ENCODE measurements at regions not wholly inside any gene's neighbourhood (a gene's known extent, or its start where the extent isn't known, plus 50 kb on each side); places are given as distances from the start of the nearest gene placed in this dataset.
"Not testable (repeated sequence)": the region's sequence is repeated elsewhere in the genome, so short reads cannot be mapped to it uniquely, and the experiment has no call there.

DNA sequence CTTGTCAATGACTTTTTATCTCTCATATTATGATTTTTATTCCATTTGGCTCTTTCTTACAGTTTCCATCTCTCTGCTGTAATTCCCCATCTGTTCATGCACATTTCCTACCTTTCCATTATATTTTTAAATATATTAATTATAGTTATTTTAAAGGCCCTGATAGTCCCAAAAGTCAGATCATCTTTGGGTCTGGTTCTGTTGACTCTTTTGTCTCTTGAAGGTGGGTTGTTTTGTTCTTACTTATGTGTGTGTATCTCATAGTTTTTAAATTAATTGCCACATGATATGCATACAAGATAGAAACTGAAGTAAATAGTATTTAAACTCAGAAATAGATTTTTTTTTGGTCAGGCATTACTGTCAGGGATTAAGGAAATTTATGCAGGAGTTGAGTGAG is 178.0 kb upstream of the AJAP1 start:
- H3K4me3 Mint-ChIP-seq = no peak overlapping the region
- peaks cover 3% of the 10 kb centered on the region for H3K27me3 Mint-ChIP-seq
- no peaks in the 10 kb centered on the region for H3K4me1 Mint-ChIP-seq
- peaks cover 1% of the 10 kb centered on the region for H3K36me3 Mint-ChIP-seq
- peaks cover 0 to 8% (median 4%) of the 10 kb centered on the region in 3 donors for H3K9me3 Mint-ChIP-seq
- H3K27ac Mint-ChIP-seq = no peak overlapping the region

- Mint-ChIP-seq H3K4me3 (no peak overlapping the region), H3K4me1 (no peaks in the 10 kb centered on the region), H3K36me3 (peaks cover 1% of the 10 kb centered on the region), H3K9me3 (peaks cover 0 to 3% (median 2%) of the 10 kb centered on the region in 3 donors), H3K27me3 (peaks cover 5% of the 10 kb centered on the region), H3K27ac (no peak overlapping the region)
Observed at GRCh38 chr1:4481451-4481850, 173.0 kb upstream of the AJAP1 start.

DNA sequence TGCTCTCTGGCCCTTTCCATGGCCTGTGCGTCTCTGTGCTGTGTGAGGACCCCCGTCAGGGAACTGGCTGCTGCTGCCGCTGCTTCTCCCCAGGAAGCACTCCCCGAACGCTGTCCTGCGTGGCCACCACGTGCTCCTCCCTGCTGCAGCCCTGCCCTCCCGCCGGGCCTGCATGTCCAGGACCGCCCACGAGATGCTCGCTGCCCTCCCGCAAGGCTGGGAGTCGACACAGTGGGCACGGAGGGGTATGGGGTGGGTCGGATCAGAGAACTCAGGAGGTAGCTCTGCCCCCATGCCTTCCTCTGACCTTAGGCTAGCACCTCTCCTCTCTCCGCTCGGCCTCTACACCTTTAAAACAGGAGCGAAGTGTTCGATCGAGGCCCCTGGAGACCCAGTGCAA is 171.9 kb upstream of the AJAP1 start:
- Mint-ChIP-seq H3K27ac (no peak overlapping the region), H3K4me1 (no peaks in the 10 kb centered on the region), H3K4me3 (no peak overlapping the region), H3K36me3 (peaks cover 1% of the 10 kb centered on the region), H3K9me3 (peaks cover 0 to 4% (median 3%) of the 10 kb centered on the region in 3 donors), H3K27me3 (peaks cover 5% of the 10 kb centered on the region)

DNA sequence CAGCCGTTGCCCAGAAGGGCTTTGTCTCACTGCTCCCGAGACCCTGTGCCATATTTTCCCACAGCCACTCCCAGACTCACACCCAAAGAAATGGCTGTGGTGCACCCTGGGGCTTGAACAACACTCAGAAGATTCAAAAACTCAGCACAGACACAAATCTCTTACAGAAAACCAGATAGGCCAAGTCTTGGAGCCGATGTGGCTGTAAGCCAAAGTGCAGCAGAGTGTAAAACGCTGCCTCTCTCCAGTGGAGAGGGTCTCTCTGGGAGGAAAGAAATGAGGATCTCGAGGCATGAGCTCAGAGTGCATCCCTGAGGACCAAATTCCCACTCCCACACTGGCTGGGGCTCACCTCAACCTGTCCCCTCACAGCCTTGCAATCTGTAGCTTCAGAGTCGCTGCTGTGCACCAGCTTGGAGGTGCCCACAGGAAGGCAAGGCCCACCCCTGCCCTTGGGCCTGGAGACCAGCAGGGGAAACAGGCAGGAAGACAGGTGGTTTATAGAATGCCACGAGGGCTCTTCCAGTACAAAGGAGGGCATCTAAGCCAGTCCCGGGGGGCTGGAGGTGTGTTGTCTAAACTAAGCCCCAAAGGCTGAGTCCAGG is 171.3 kb upstream of the AJAP1 start:
- Mint-ChIP-seq H3K9me3 (peaks cover 0 to 4% (median 3%) of the 10 kb centered on the region in 3 donors), H3K36me3 (peaks cover 1% of the 10 kb centered on the region), H3K27me3 (peaks cover 5% of the 10 kb centered on the region), H3K4me1 (no peaks in the 10 kb centered on the region), H3K27ac (no peak overlapping the region), H3K4me3 (no peak overlapping the region)

DNA sequence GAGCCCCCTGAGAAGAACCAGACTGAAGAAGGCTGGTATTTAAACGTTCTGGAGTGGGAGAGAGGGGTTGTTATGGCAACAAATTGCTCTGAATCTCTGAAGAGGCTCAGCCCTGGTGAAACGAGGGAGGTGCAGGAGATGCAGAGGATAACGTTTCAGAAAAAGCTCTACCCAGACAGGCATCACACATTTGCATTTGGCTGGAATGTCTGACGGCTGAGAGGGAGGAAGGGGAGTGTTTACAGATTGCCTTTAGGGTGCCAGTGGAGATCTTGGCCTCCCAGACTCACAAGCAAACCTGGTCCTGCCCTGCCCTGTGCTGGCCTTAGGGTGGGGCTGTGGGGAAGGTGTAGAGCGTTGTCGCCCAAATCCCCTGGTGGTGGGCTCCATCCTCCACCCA is 169.0 kb upstream of the AJAP1 start:
- H3K4me3 Mint-ChIP-seq = no peak overlapping the region
- peaks cover 0 to 6% (median 2%) of the 10 kb centered on the region in 3 donors for H3K4me1 Mint-ChIP-seq
- no peak overlapping the region for H3K27ac Mint-ChIP-seq
- peaks cover 0 to 2% (median 0%) of the 10 kb centered on the region in 3 donors for H3K9me3 Mint-ChIP-seq
- peaks cover 5% of the 10 kb centered on the region for H3K27me3 Mint-ChIP-seq
- peaks cover 1% of the 10 kb centered on the region for H3K36me3 Mint-ChIP-seq

GRCh38 chr1:4485878-4486277 is 168.5 kb upstream of the AJAP1 start:
- H3K36me3 Mint-ChIP-seq = peaks cover 3% of the 10 kb centered on the region
- no peak overlapping the region for H3K4me3 Mint-ChIP-seq
- peaks cover 5% of the 10 kb centered on the region for H3K27me3 Mint-ChIP-seq
- peaks cover 0 to 6% (median 2%) of the 10 kb centered on the region in 3 donors for H3K4me1 Mint-ChIP-seq
- H3K27ac Mint-ChIP-seq = no peak overlapping the region
- peaks cover 1 to 4% (median 1%) of the 10 kb centered on the region in 3 donors for H3K9me3 Mint-ChIP-seq

- H3K9me3 Mint-ChIP-seq = peaks cover 2 to 6% (median 4%) of the 10 kb centered on the region in 3 donors
Observed at GRCh38 chr1:4486408-4487120, 167.8 kb upstream of the AJAP1 start.

DNA sequence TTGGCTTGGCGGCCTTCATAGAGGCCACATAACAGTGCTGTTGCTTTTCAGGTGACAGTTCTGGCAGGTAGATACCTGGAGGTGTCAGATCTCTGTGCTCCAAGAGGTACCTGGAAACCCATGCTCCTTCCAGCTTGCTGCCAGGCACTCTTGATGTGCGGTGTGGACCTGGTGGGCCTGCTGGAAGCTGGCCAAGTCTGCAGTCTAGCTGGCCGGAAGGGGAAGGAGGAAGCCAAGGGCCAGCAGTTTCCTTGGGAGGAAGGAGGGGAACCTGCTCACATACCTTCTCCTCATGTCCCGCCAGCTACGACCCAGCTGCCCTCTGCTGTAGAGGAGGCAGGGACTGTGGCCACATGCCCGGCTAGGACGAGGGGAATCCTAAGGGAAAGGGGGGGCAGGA is 166.4 kb upstream of the AJAP1 start:
- peaks cover 2 to 7% (median 4%) of the 10 kb centered on the region in 3 donors for H3K9me3 Mint-ChIP-seq
- no peak overlapping the region for H3K4me3 Mint-ChIP-seq
- H3K4me1 Mint-ChIP-seq = peaks cover 0 to 6% (median 2%) of the 10 kb centered on the region in 3 donors
- H3K27ac Mint-ChIP-seq = no peak overlapping the region
- H3K27me3 Mint-ChIP-seq = peaks cover 8% of the 10 kb centered on the region
- H3K36me3 Mint-ChIP-seq = peaks cover 6% of the 10 kb centered on the region

More at GRCh38 chr1:4486408-4487120, 167.8 kb upstream of the AJAP1 start:
- H3K27ac Mint-ChIP-seq = no peak overlapping the region
- peaks cover 6% of the 10 kb centered on the region for H3K36me3 Mint-ChIP-seq
- peaks cover 8% of the 10 kb centered on the region for H3K27me3 Mint-ChIP-seq
- peaks cover 0 to 6% (median 2%) of the 10 kb centered on the region in 3 donors for H3K4me1 Mint-ChIP-seq
- no peak overlapping the region for H3K4me3 Mint-ChIP-seq

DNA sequence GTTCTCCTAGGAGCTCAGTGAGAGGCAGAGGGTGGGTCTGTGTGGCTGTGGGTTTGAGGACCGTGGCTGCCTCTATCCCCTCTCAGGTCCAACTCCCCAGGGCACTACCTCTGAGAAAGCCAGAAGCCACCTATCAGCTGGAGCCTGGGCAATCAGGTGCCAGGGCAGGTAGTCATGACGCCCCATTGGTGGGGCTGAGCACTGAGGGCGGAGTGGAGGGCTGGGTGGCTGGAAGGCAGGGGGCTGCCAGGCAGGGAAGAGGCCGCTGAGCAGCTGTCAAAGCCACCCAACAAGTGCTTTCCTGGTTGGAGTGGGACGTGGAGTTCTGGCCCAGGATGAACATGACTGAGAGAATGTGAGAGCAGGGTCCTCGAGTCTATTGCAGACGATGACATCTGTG is 164.9 kb upstream of the AJAP1 start:
- H3K36me3 Mint-ChIP-seq = peaks cover 6% of the 10 kb centered on the region
- H3K4me1 Mint-ChIP-seq = peaks cover 0 to 6% (median 2%) of the 10 kb centered on the region in 3 donors
- no peak overlapping the region for H3K4me3 Mint-ChIP-seq
- H3K27ac Mint-ChIP-seq = no peak overlapping the region
- peaks cover 12% of the 10 kb centered on the region for H3K27me3 Mint-ChIP-seq
- peaks cover 2 to 7% (median 4%) of the 10 kb centered on the region in 3 donors for H3K9me3 Mint-ChIP-seq

GRCh38 chr1:4489992-4490391 is 164.4 kb upstream of the AJAP1 start:
- not testable (repeated sequence) for H3K36me3 Mint-ChIP-seq, H3K27me3 Mint-ChIP-seq, H3K27ac Mint-ChIP-seq, H3K4me3 Mint-ChIP-seq, H3K4me1 Mint-ChIP-seq, H3K9me3 Mint-ChIP-seq

GRCh38 chr1:4494027-4494426 is 160.4 kb upstream of the AJAP1 start:
- Mint-ChIP-seq H3K4me3 (no peak overlapping the region), H3K27ac (no peak overlapping the region), H3K27me3 (peaks cover 8% of the 10 kb centered on the region), H3K36me3 (peaks cover 4% of the 10 kb centered on the region), H3K4me1 (peaks cover 0 to 6% (median 2%) of the 10 kb centered on the region in 3 donors), H3K9me3 (peaks cover 2 to 4% (median 4%) of the 10 kb centered on the region in 3 donors)

- Mint-ChIP-seq H3K27ac (no peak overlapping the region), H3K4me3 (no peak overlapping the region), H3K4me1 (peaks cover 0 to 5% (median 2%) of the 10 kb centered on the region in 3 donors), H3K9me3 (peaks cover 3 to 7% (median 4%) of the 10 kb centered on the region in 3 donors), H3K36me3 (peaks cover 4% of the 10 kb centered on the region), H3K27me3 (peaks cover 8% of the 10 kb centered on the region)
Observed at GRCh38 chr1:4494558-4494957, 159.9 kb upstream of the AJAP1 start.

DNA sequence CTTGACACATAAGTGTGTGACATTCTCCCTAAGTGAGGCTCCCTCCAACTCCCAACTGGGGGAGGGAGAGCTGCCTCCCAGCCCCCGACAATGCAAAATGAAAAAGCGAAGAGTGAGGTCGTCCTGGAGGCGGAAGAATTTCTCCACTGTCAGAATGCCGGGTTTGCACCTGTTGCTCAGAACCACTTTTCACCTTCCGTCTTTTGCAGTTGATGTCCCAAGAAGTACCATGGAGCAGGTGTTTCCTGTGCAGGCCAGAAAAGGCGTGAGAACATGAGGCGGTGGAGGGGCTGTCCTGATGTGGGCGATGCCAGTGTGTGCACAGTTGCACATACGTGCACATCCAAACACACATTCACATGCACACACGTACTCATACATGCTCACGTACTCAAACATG is 158.6 kb upstream of the AJAP1 start:
- H3K4me1 Mint-ChIP-seq = no peaks in the 10 kb centered on the region
- H3K27me3 Mint-ChIP-seq = peaks cover 8% of the 10 kb centered on the region
- H3K36me3 Mint-ChIP-seq = peaks cover 4% of the 10 kb centered on the region
- H3K4me3 Mint-ChIP-seq = no peak overlapping the region
- peaks cover 4 to 7% (median 5%) of the 10 kb centered on the region in 3 donors for H3K9me3 Mint-ChIP-seq
- no peak overlapping the region for H3K27ac Mint-ChIP-seq

GRCh38 chr1:4500441-4500840 is 154.0 kb upstream of the AJAP1 start:
- H3K27me3 Mint-ChIP-seq = peaks cover 2% of the 10 kb centered on the region
- H3K4me1 Mint-ChIP-seq = no peaks in the 10 kb centered on the region
- no peak overlapping the region for H3K4me3 Mint-ChIP-seq
- no peak overlapping the region for H3K27ac Mint-ChIP-seq
- peaks cover 2 to 3% (median 3%) of the 10 kb centered on the region in 3 donors for H3K9me3 Mint-ChIP-seq
- no peaks in the 10 kb centered on the region for H3K36me3 Mint-ChIP-seq

DNA sequence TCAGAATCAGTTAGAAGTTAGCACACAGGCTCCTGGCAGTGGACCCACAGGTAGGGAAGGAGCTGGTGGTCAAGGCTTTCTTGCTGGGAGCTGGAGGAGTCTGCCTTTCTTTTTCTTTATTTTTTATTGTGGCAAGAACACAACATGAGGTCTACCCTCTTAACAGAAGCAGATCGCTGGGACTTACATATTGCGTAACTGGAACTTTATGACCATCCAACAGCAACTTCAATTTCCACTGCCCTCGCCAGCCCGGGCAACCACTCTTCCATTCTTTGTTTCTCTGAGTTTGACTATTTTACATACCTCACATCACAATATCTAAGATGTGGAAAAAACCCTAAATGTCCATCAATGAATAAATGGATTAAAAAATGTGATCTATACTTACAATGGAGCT is 147.8 kb upstream of the AJAP1 start:
- Mint-ChIP-seq H3K27me3 (peaks cover 3% of the 10 kb centered on the region), H3K36me3 (no peaks in the 10 kb centered on the region), H3K4me1 (peaks cover 0 to 2% (median 0%) of the 10 kb centered on the region in 3 donors), H3K4me3 (no peak overlapping the region), H3K9me3 (peaks cover 0 to 2% (median 0%) of the 10 kb centered on the region in 3 donors), H3K27ac (no peak overlapping the region)

GRCh38 chr1:4509206-4509605 is 145.2 kb upstream of the AJAP1 start:
- H3K27me3 Mint-ChIP-seq = peaks cover 3% of the 10 kb centered on the region
- no peak overlapping the region for H3K27ac Mint-ChIP-seq
- peaks cover 0 to 2% (median 0%) of the 10 kb centered on the region in 3 donors for H3K4me1 Mint-ChIP-seq

More at GRCh38 chr1:4509206-4509605, 145.2 kb upstream of the AJAP1 start:
- H3K4me3 Mint-ChIP-seq = no peak overlapping the region
- no peaks in the 10 kb centered on the region for H3K36me3 Mint-ChIP-seq
- H3K9me3 Mint-ChIP-seq = peaks cover 0 to 1% (median 0%) of the 10 kb centered on the region in 3 donors
